Panc1 (cell line): ENCODE measurements at regions not wholly inside any gene's neighbourhood (a gene's known extent, or its start where the extent isn't known, plus 50 kb on each side); places are given as distances from the start of the nearest gene placed in this dataset.

ENCODE experiments used
- POLR2AphosphoS5 ChIP-seq: IDR thresholded peaks from 2 replicates; pipeline ENCODE4 v1.6.1; 2012; ENCODE audit warnings: mild to moderate bottlenecking, low read depth, low read length, moderate library complexity
- TF ChIP-seq, protein P1 (sequence below): fragments of 450-650 bp; IDR thresholded peaks from 2 replicates; pipeline ENCODE4 v1.5.1; 2017; ENCODE audit warnings: mild to moderate bottlenecking

DNA sequence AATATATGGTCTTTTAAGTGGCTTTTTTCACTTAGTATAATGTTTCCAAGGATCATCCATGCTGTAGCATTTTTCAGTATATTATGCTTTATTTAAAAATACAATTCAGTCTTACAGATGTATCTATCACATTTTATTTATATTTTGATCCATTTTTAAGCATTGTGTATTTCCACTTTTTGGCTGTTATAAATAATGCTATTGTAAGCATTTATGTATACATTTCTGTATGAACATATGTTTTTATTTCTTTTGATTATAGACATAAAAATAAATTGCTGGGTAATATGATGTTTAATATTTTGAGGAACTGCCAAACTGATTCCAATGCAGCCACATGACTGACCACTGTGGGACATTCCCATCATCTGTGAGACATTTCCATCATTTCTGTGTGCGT, 1662.0 kb downstream of the REEP3 start:
- TF ChIP-seq, protein P1, sequence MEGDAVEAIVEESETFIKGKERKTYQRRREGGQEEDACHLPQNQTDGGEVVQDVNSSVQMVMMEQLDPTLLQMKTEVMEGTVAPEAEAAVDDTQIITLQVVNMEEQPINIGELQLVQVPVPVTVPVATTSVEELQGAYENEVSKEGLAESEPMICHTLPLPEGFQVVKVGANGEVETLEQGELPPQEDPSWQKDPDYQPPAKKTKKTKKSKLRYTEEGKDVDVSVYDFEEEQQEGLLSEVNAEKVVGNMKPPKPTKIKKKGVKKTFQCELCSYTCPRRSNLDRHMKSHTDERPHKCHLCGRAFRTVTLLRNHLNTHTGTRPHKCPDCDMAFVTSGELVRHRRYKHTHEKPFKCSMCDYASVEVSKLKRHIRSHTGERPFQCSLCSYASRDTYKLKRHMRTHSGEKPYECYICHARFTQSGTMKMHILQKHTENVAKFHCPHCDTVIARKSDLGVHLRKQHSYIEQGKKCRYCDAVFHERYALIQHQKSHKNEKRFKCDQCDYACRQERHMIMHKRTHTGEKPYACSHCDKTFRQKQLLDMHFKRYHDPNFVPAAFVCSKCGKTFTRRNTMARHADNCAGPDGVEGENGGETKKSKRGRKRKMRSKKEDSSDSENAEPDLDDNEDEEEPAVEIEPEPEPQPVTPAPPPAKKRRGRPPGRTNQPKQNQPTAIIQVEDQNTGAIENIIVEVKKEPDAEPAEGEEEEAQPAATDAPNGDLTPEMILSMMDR = no peak
- TF ChIP-seq POLR2AphosphoS5 = no peak
